WTC11 (cell line): ENCODE measurements at regions not wholly inside any gene's neighbourhood (a gene's known extent, or its start where the extent isn't known, plus 50 kb on each side); places are given as distances from the start of the nearest gene placed in this dataset.

Source experiments
- ATAC-seq: fragments of 200-7000 bp; cut with Tn5 transposase; 2 replicates; pipeline ENCODE4 v1.10.0; 2021; ENCODE audit warnings: mild to moderate bottlenecking, moderate library complexity
- CTCF ChIA-PET: fragments of 300-600 bp; sonication (Branson Sonifier 250); formaldehyde crosslinking; loops from one replicate; lab custom pipeline; 2021; ENCODE audit warnings: antibody characterized with exemption; lab: Charles Lee
- POLR2A ChIA-PET: fragments of 350-600 bp; sonication (Branson Sonifier 250); formaldehyde crosslinking; loops from one replicate; lab custom pipeline; 2021; ENCODE audit warnings: antibody characterized with exemption; lab: Charles Lee
- DNase-seq: peaks from one replicate; pipeline ENCODE4 v3.0.0; 2021; ENCODE audit warnings: low spot score
- H3K27ac Mint-ChIP-seq: 2 replicates; pipeline ENCODE4 v1.8.0; 2021; ENCODE audit warnings: mixed read lengths
- H3K27me3 Mint-ChIP-seq: 2 replicates; pipeline ENCODE4 v1.8.0; 2021; ENCODE audit warnings: low read depth, mild to moderate bottlenecking, moderate library complexity, mixed read lengths
- H3K36me3 Mint-ChIP-seq: 2 replicates; pipeline ENCODE4 v1.8.0; 2021; ENCODE audit warnings: mixed read lengths
- H3K4me1 Mint-ChIP-seq: 2 replicates; pipeline ENCODE4 v1.8.0; 2022; ENCODE audit warnings: mixed read lengths
- H3K4me3 Mint-ChIP-seq: 2 replicates; pipeline ENCODE4 v1.8.0; 2021; ENCODE audit warnings: mild to moderate bottlenecking, moderate library complexity, mixed read lengths
- H3K9me3 Mint-ChIP-seq: 2 replicates; pipeline ENCODE4 v1.8.0; 2021; ENCODE audit warnings: mixed read lengths
- ARID4B ChIP-seq: sonication (generic); formaldehyde crosslinking; IDR thresholded peaks from 2 replicates; pipeline ENCODE4 v1.8.0; 2023; ENCODE audit warnings: missing genetic modification reagents, mild to moderate bottlenecking, borderline replicate concordance
- ATF3 ChIP-seq: sonication (generic); formaldehyde crosslinking; conservative IDR thresholded peaks from 2 replicates; pipeline ENCODE4 v1.8.1; 2022; ENCODE audit warnings: mild to moderate bottlenecking, missing genetic modification reagents
- CDX4 ChIP-seq: fragments of 250-450 bp; sonication (Bioruptor Pico); IDR thresholded peaks from 2 replicates; pipeline ENCODE4 v1.9.0; 2021; ENCODE audit warnings: moderate library complexity, mild to moderate bottlenecking, inconsistent platforms, borderline replicate concordance
- E2F5 ChIP-seq: sonication (generic); formaldehyde crosslinking; IDR thresholded peaks from 2 replicates; pipeline ENCODE4 v1.8.1; 2022; ENCODE audit warnings: mild to moderate bottlenecking, moderate library complexity, missing genetic modification reagents
- ESRRA ChIP-seq: sonication (generic); formaldehyde crosslinking; IDR thresholded peaks from 2 replicates; pipeline ENCODE4 v1.8.1; 2022; ENCODE audit warnings: mild to moderate bottlenecking, missing genetic modification reagents, borderline replicate concordance
- ETV6 ChIP-seq: sonication (generic); formaldehyde crosslinking; IDR thresholded peaks from 2 replicates; pipeline ENCODE4 v1.8.1; 2022; ENCODE audit warnings: mild to moderate bottlenecking, missing genetic modification reagents
- GRHL2 ChIP-seq: fragments of 250-450 bp; sonication (Bioruptor Pico); IDR thresholded peaks from 2 replicates; pipeline ENCODE4 v1.8.0; 2022; ENCODE audit warnings: mild to moderate bottlenecking, moderate library complexity; ENCODE audit not compliant: insufficient replicate concordance, severe bottlenecking
- JUN ChIP-seq: sonication (generic); formaldehyde crosslinking; IDR thresholded peaks from 2 replicates; pipeline ENCODE4 v1.8.0; 2023; ENCODE audit warnings: mild to moderate bottlenecking, missing genetic modification reagents
- KAT7 ChIP-seq: sonication (generic); formaldehyde crosslinking; IDR thresholded peaks from 2 replicates; pipeline ENCODE4 v1.8.1; 2023; ENCODE audit warnings: missing genetic modification reagents, mild to moderate bottlenecking, borderline replicate concordance
- MYBL2 ChIP-seq: sonication (generic); formaldehyde crosslinking; IDR thresholded peaks from 2 replicates; pipeline ENCODE4 v1.8.1; 2023; ENCODE audit warnings: mild to moderate bottlenecking, moderate library complexity, missing genetic modification reagents
- NR2C2 ChIP-seq: sonication (generic); formaldehyde crosslinking; IDR thresholded peaks from 2 replicates; pipeline ENCODE4 v1.8.0; 2022; ENCODE audit warnings: mild to moderate bottlenecking, missing genetic modification reagents
- RELA ChIP-seq: sonication (generic); formaldehyde crosslinking; IDR thresholded peaks from 2 replicates; pipeline ENCODE4 v1.8.1; 2022; ENCODE audit warnings: missing genetic modification reagents, mild to moderate bottlenecking, borderline replicate concordance
- TCF7 ChIP-seq: sonication (generic); formaldehyde crosslinking; IDR thresholded peaks from 2 replicates; pipeline ENCODE4 v1.8.0; 2022; ENCODE audit warnings: mild to moderate bottlenecking, low read depth, missing genetic modification reagents, moderate library complexity
- ZBTB43 ChIP-seq: sonication (generic); formaldehyde crosslinking; IDR thresholded peaks from 2 replicates; pipeline ENCODE4 v1.8.1; 2023; ENCODE audit warnings: mild to moderate bottlenecking, missing genetic modification reagents
- ZNF138 ChIP-seq: sonication (generic); formaldehyde crosslinking; conservative IDR thresholded peaks from 2 replicates; pipeline ENCODE4 v1.8.1; 2022; ENCODE audit warnings: mild to moderate bottlenecking, moderate library complexity, missing genetic modification reagents
- ZNF416 ChIP-seq: fragments of 250-450 bp; sonication (Bioruptor Pico); IDR thresholded peaks from 2 replicates; pipeline ENCODE4 v1.9.0; 2021; ENCODE audit warnings: mild to moderate bottlenecking, inconsistent platforms
- ZNF512 ChIP-seq: sonication (generic); formaldehyde crosslinking; IDR thresholded peaks from 2 replicates; pipeline ENCODE4 v1.8.1; 2022; ENCODE audit warnings: missing genetic modification reagents, borderline replicate concordance
- ZNF671 ChIP-seq: fragments of 250-450 bp; sonication (Bioruptor Pico); IDR thresholded peaks from 2 replicates; pipeline ENCODE4 v1.8.0; 2021; ENCODE audit warnings: mild to moderate bottlenecking
- TF ChIP-seq, protein P1 (sequence below): fragments of 250-450 bp; sonication (Bioruptor Pico); IDR thresholded peaks from 2 replicates; pipeline ENCODE4 v2.1.2; 2022; ENCODE audit warnings: mild to moderate bottlenecking, moderate library complexity
- TF ChIP-seq, protein P2 (sequence below): sonication (generic); formaldehyde crosslinking; IDR thresholded peaks from 2 replicates; pipeline ENCODE4 v1.8.1; 2022; ENCODE audit warnings: low read depth, mild to moderate bottlenecking, moderate library complexity, missing genetic modification reagents, borderline replicate concordance
- TF ChIP-seq, protein P3 (sequence below): fragments of 200-600 bp; IDR thresholded peaks from 2 replicates; pipeline ENCODE4 v1.8.0; 2022; ENCODE audit warnings: antibody characterized with exemption

DNA sequence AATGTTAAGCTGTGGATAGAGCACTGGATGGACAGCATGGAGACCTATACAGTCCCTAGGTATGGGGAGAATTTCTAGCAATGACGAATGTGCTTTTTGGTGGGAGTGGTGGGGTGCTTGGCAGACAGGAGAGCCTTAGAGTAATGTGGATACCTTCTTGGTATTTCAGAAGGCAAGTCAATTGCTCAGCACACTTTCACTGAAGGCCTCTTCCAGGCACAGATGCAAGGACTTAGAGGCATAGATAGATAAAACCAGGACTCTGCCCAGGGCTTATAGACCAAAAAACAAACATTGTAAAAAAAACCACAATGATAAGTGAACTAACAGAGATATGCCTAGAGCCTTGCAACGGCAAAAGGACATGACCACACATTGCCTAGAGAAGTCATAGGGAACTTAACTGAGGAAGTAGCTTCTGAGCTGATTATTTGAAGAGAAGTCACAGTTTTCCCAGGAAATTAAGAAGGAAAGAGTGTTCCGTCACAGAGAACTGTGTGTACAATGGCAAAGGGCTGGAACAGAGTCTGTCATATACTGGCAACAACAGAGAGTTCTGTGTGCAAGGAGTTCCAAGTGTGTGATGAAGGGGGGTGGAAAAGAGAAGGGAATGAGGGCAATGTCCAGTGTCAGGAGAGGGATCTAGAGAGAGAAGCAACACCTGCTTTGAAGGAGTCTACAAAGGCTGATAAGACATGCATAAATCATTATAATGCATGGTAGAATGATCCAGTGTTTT is 65.9 kb upstream of the PICALM start (continued):
- no peak for TF ChIP-seq E2F5 (CRISPR knock-in tag)
- no peak for TF ChIP-seq ZNF138 (CRISPR knock-in tag)
- TF ChIP-seq NR2C2, result no peak
- no peak for TF ChIP-seq ARID4B (CRISPR knock-in tag)
- no peak for TF ChIP-seq MYBL2
- TF ChIP-seq, protein P1, sequence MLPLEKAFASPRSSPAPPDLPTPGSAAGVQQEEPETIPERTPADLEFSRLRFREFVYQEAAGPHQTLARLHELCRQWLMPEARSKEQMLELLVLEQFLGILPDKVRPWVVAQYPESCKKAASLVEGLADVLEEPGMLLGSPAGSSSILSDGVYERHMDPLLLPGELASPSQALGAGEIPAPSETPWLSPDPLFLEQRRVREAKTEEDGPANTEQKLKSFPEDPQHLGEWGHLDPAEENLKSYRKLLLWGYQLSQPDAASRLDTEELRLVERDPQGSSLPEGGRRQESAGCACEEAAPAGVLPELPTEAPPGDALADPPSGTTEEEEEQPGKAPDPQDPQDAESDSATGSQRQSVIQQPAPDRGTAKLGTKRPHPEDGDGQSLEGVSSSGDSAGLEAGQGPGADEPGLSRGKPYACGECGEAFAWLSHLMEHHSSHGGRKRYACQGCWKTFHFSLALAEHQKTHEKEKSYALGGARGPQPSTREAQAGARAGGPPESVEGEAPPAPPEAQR (CRISPR knock-in tag), result no peak
- TF ChIP-seq ATF3, result no peak
- TF ChIP-seq TCF7 (CRISPR knock-in tag), result no peak

GRCh38 chr11:86132667-86133249 is 63.9 kb upstream of the PICALM start:
- Mint-ChIP-seq H3K36me3 (no peaks in the 10 kb centered on the region), H3K27ac (no peak overlapping the region), H3K27me3 (no peaks in the 10 kb centered on the region), H3K9me3 (no peaks in the 10 kb centered on the region), H3K4me3 (no peak overlapping the region), H3K4me1 (no peaks in the 10 kb centered on the region)
- ChIA-PET POLR2A (no interaction called here), CTCF (interaction anchor here (1.2 kb wide), 1 partner anchor 91 kb away, joined by 4 read pairs; no protein-coding TSS in a partner anchor)
- DNase-seq, result no peak
- ATAC-seq, result no peak
- TF ChIP-seq GRHL2 (CRISPR knock-in tag) (no peak), ZNF416 (CRISPR knock-in tag) (no peak), ESRRA (no peak), RELA (CRISPR knock-in tag) (no peak), TCF7 (CRISPR knock-in tag) (no peak), ETV6 (CRISPR knock-in tag) (no peak), ZNF512 (CRISPR knock-in tag) (no peak), ZBTB43 (CRISPR knock-in tag) (no peak), JUN (no peak), KAT7 (no peak), ZNF671 (CRISPR knock-in tag) (no peak), CDX4 (CRISPR knock-in tag) (no peak)
- TF ChIP-seq, protein P2, sequence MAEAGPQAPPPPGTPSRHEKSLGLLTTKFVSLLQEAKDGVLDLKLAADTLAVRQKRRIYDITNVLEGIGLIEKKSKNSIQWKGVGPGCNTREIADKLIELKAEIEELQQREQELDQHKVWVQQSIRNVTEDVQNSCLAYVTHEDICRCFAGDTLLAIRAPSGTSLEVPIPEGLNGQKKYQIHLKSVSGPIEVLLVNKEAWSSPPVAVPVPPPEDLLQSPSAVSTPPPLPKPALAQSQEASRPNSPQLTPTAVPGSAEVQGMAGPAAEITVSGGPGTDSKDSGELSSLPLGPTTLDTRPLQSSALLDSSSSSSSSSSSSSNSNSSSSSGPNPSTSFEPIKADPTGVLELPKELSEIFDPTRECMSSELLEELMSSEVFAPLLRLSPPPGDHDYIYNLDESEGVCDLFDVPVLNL (CRISPR knock-in tag), result no peak
- TF ChIP-seq, protein P3, sequence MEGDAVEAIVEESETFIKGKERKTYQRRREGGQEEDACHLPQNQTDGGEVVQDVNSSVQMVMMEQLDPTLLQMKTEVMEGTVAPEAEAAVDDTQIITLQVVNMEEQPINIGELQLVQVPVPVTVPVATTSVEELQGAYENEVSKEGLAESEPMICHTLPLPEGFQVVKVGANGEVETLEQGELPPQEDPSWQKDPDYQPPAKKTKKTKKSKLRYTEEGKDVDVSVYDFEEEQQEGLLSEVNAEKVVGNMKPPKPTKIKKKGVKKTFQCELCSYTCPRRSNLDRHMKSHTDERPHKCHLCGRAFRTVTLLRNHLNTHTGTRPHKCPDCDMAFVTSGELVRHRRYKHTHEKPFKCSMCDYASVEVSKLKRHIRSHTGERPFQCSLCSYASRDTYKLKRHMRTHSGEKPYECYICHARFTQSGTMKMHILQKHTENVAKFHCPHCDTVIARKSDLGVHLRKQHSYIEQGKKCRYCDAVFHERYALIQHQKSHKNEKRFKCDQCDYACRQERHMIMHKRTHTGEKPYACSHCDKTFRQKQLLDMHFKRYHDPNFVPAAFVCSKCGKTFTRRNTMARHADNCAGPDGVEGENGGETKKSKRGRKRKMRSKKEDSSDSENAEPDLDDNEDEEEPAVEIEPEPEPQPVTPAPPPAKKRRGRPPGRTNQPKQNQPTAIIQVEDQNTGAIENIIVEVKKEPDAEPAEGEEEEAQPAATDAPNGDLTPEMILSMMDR, result no peak
